Tibial nerve (tissue), 4 donors: ENCODE measurements at regions not wholly inside any gene's neighbourhood (a gene's known extent, or its start where the extent isn't known, plus 50 kb on each side); places are given as distances from the start of the nearest gene placed in this dataset.

Experiments used
- DNase-seq, 2 donors: peaks; one replicate each; pipeline ENCODE4 v3.0.0-alpha.2; 2019; ENCODE audit warnings: low spot score in 2 of 2
- H3K27ac ChIP-seq, 4 donors: fragments of 200-600 bp; sonication (generic) in 3 of 4; one replicate each; pipeline ENCODE4 v1.5.1; 2017 to 2019; ENCODE audit warnings: mild to moderate bottlenecking in 1 of 4
- H3K27me3 ChIP-seq, 2 donors: fragments of 200-600 bp; sonication (generic) in 1 of 2; one replicate each; pipeline versions ENCODE4 v1.5.1 to v1.6.0; 2017 to 2019
- H3K36me3 ChIP-seq, 3 donors: fragments of 200-600 bp; sonication (generic); one replicate each; pipeline ENCODE4 v1.5.1; 2018 to 2019
- H3K4me1 ChIP-seq, 4 donors: fragments of 200-600 bp; sonication (generic) in 3 of 4; one replicate each; pipeline ENCODE4 v1.5.1; 2017 to 2019
- H3K4me3 ChIP-seq, 4 donors: fragments of 200-600 bp; sonication (generic) in 3 of 4; one replicate each; pipeline ENCODE4 v1.5.1; 2017 to 2019; ENCODE audit warnings: mild to moderate bottlenecking in 1 of 4, moderate library complexity in 1 of 4
- H3K9me3 ChIP-seq, 4 donors: fragments of 200-600 bp; sonication (generic) in 3 of 4; one replicate each; pipeline ENCODE4 v1.5.1; 2017 to 2019
- EP300 ChIP-seq, 2 donors: sonication (generic); formaldehyde crosslinking; IDR thresholded peaks; one replicate each; pipeline ENCODE4 v1.6.1; 2017; ENCODE audit warnings: antibody characterized with exemption in 2 of 2, mild to moderate bottlenecking in 1 of 2
- POLR2A ChIP-seq, 2 donors: fragments of 450-650 bp; IDR thresholded peaks; one replicate each; pipeline ENCODE4 v1.6.1; 2017; ENCODE audit warnings: antibody characterized with exemption in 2 of 2, mild to moderate bottlenecking in 2 of 2, moderate library complexity in 2 of 2
- WGBS, 2 donors: methylation state at CpG; one replicate each; pipeline ENCODE4 v1.1.5; 2018; 5-methylcytosine and 5-hydroxymethylcytosine counted together
- TF ChIP-seq, protein P1 (sequence below), 5 experiments: fragments of 200-600 bp in 3 of 5; fragments of 450-650 bp in 2 of 5; sonication (generic) in 3 of 5; IDR thresholded peaks; one replicate each; pipeline ENCODE4 v1.5.1; 2016 to 2019; ENCODE audit warnings: antibody characterized with exemption in 5 of 5, mild to moderate bottlenecking in 3 of 5, moderate library complexity in 2 of 5

DNA sequence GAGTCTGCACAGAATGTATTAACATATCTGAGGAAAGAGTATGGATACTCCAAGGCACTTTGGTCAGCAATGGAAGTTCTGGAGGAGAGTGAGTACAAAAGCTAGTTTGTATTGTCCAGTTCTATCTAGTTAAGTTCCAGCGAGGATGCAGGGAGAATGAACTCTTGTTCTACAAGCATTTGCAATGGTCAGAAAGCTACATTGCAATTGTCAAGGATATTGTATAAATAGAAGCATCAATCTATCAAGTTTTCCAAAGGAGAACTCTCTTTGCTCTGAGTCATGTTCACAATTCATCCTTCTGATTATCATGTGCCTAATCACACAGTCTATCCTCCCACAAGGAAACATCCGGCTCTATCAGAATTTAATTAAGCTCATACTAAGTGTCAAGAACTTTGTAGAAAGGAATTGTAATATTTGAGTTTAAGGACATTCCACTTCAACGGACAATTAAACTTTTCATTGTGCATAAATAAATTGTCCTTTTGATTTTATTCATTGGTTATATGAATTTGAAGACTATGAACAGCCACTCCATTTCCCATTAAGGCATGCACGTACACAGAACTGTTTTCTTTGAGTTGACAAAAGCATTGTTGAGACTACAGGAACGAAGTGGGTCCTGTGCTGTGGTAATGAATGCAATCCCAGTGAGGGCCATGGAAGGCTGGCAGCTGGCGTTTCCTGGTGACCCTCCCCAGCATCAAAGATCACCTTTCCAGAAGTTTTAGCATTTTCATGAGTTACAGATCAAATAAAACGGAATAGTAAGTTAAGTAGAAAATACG, 973.5 kb upstream of the GOT2 start:
- H3K27ac ChIP-seq = no peak overlapping the region
- TF ChIP-seq, protein P1, sequence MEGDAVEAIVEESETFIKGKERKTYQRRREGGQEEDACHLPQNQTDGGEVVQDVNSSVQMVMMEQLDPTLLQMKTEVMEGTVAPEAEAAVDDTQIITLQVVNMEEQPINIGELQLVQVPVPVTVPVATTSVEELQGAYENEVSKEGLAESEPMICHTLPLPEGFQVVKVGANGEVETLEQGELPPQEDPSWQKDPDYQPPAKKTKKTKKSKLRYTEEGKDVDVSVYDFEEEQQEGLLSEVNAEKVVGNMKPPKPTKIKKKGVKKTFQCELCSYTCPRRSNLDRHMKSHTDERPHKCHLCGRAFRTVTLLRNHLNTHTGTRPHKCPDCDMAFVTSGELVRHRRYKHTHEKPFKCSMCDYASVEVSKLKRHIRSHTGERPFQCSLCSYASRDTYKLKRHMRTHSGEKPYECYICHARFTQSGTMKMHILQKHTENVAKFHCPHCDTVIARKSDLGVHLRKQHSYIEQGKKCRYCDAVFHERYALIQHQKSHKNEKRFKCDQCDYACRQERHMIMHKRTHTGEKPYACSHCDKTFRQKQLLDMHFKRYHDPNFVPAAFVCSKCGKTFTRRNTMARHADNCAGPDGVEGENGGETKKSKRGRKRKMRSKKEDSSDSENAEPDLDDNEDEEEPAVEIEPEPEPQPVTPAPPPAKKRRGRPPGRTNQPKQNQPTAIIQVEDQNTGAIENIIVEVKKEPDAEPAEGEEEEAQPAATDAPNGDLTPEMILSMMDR (IDR thresholded peaks at IDR 0.05) = no peak
- TF ChIP-seq POLR2A (IDR thresholded peaks at IDR 0.05) = no peak
- no peak for TF ChIP-seq EP300 (IDR thresholded peaks at IDR 0.05)
- H3K4me1 ChIP-seq = no peaks in the 10 kb centered on the region
- no peaks in the 10 kb centered on the region for H3K36me3 ChIP-seq
- no peaks in the 10 kb centered on the region for H3K27me3 ChIP-seq
- WGBS, 2 donors = 63 to 68% methylated on average over 8 of the region's 8 CpGs
- H3K9me3 ChIP-seq = no peaks in the 10 kb centered on the region
- no peak for DNase-seq
- no peak overlapping the region for H3K4me3 ChIP-seq

GRCh38 chr16:59701963-59702930, 968.1 kb upstream of the GOT2 start:
- Histone ChIP-seq H3K36me3 (no peaks in the 10 kb centered on the region), H3K9me3 (no peaks in the 10 kb centered on the region), H3K27ac (no peak overlapping the region), H3K27me3 (no peaks in the 10 kb centered on the region), H3K4me1 (no peaks in the 10 kb centered on the region), H3K4me3 (no peak overlapping the region)
- no peak for TF ChIP-seq POLR2A (IDR thresholded peaks at IDR 0.05)
- DNase-seq = no peak
- WGBS, 2 donors = 66 to 69% methylated on average over 3 of the region's 3 CpGs

GRCh38 chr16:59699786-59700185, 965.7 kb upstream of the GOT2 start:
- TF ChIP-seq, protein P1 (IDR thresholded peaks at IDR 0.05) = no peak
- no peak for TF ChIP-seq POLR2A (IDR thresholded peaks at IDR 0.05)
- no peak for TF ChIP-seq EP300 (IDR thresholded peaks at IDR 0.05)
- Histone ChIP-seq H3K9me3 (no peaks in the 10 kb centered on the region), H3K27me3 (no peaks in the 10 kb centered on the region), H3K4me1 (no peaks in the 10 kb centered on the region), H3K27ac (no peak overlapping the region), H3K36me3 (no peaks in the 10 kb centered on the region), H3K4me3 (no peak overlapping the region)
- WGBS, 2 donors = 95 to 100% methylated on average over 1 of the region's 1 CpG
- no peak for DNase-seq

DNA sequence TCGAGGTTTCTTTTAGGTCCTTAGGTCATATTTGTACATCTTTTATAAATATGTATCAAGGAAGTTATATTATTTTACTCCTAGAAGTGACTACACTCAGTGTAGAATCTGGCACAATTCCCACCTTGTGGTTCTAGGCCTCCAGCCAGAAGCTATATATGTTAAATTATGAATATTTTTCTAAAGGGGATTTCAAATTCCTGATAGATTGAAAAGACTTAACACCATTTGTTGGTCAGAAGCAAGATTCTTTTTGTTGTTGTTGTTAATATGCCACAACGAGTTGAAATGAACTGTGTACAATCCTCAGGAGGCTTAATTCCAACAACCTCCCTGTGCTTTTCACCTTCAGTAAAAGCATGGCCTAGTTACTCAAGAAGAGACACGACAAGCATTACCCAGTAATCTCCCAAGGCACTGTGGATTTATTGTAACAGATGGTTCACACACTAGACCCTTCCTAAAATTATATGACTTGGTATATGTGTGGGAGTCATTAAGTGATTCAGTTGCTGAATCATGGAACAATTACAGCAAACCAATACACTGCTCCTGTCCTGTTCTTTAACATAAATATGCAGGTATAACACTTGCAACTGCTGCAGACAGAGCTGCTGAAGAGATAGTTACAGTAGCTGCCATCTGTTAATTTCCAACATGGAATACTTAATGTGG, 964.4 kb upstream of the GOT2 start:
- Histone ChIP-seq H3K27ac (no peak overlapping the region), H3K9me3 (no peaks in the 10 kb centered on the region), H3K27me3 (no peaks in the 10 kb centered on the region), H3K4me1 (no peaks in the 10 kb centered on the region), H3K36me3 (no peaks in the 10 kb centered on the region), H3K4me3 (no peak overlapping the region)
- DNase-seq = no peak
- 22 to 26% methylated on average over 3 of the region's 3 CpGs for WGBS, 2 donors
- TF ChIP-seq, protein P1 (IDR thresholded peaks at IDR 0.05) = no peak
- TF ChIP-seq POLR2A (IDR thresholded peaks at IDR 0.05) (no peak), EP300 (IDR thresholded peaks at IDR 0.05) (no peak)

GRCh38 chr16:59697761-59698160, 963.6 kb upstream of the GOT2 start:
- WGBS, 2 donors = 45 to 50% methylated on average over 1 of the region's 1 CpG

More at GRCh38 chr16:59697761-59698160, 963.6 kb upstream of the GOT2 start:
- Histone ChIP-seq H3K36me3 (no peaks in the 10 kb centered on the region), H3K9me3 (no peaks in the 10 kb centered on the region), H3K27me3 (no peaks in the 10 kb centered on the region), H3K27ac (no peak overlapping the region), H3K4me3 (no peak overlapping the region), H3K4me1 (no peaks in the 10 kb centered on the region)
- DNase-seq = no peak
- TF ChIP-seq EP300 (IDR thresholded peaks at IDR 0.05) (no peak), POLR2A (IDR thresholded peaks at IDR 0.05) (no peak)
- TF ChIP-seq, protein P1 (IDR thresholded peaks at IDR 0.05) = no peak
